ENCODE measurements at regions not wholly inside any gene's neighbourhood (a gene's known extent, or its start where the extent isn't known, plus 50 kb on each side); places are given as distances from the start of the nearest gene placed in this dataset.

- no peak for TF ChIP-seq PATZ1 (CRISPR knock-in tag; IDR thresholded peaks at IDR 0.05; ENCODE audit: borderline replicate concordance)
These were observed 1536.8 kb downstream of the KCNT2 start (continued) for GRCh38 chr1:195071461-195071860.

- TF ChIP-seq ZNF70 (CRISPR knock-in tag; IDR thresholded peaks at IDR 0.05) (no peak), SNAI2 (CRISPR knock-in tag; IDR thresholded peaks at IDR 0.05) (no peak), RARB (CRISPR knock-in tag; IDR thresholded peaks at IDR 0.05) (no peak), CSRNP3 (CRISPR knock-in tag; IDR thresholded peaks at IDR 0.05) (no peak), TSHZ2 (CRISPR knock-in tag; IDR thresholded peaks at IDR 0.05) (no peak), TOX (CRISPR knock-in tag; IDR thresholded peaks at IDR 0.05; ENCODE audit: borderline replicate concordance) (no peak), POU6F1 (CRISPR knock-in tag; IDR thresholded peaks at IDR 0.05; ENCODE audit: borderline replicate concordance, low read depth) (no peak), ESRRG (CRISPR knock-in tag; IDR thresholded peaks at IDR 0.05) (no peak), BACH2 (CRISPR knock-in tag; IDR thresholded peaks at IDR 0.05; ENCODE audit: borderline replicate concordance) (no peak), ZNF565 (CRISPR knock-in tag; conservative IDR thresholded peaks at IDR 0.05; ENCODE audit: low read depth) (no peak)
- ATAC-seq = no peak
These were observed 1542.8 kb downstream of the KCNT2 start for GRCh38 chr1:195065437-195065836.

GRCh38 chr1:195064358-195064757 lies 1543.9 kb downstream of the KCNT2 start:
- no peak for ATAC-seq
- TF ChIP-seq POU6F1 (CRISPR knock-in tag; IDR thresholded peaks at IDR 0.05; ENCODE audit: borderline replicate concordance, low read depth) (no peak), CSDC2 (CRISPR knock-in tag; IDR thresholded peaks at IDR 0.05) (no peak)

GRCh38 chr1:195054217-195054687 lies 1554.0 kb downstream of the KCNT2 start:
- no peak for ATAC-seq
- TF ChIP-seq SNAI2 (CRISPR knock-in tag; IDR thresholded peaks at IDR 0.05) (no peak), BACH2 (CRISPR knock-in tag; IDR thresholded peaks at IDR 0.05; ENCODE audit: borderline replicate concordance) (no peak), ZFP30 (CRISPR knock-in tag; IDR thresholded peaks at IDR 0.05) (no peak), ISL1 (CRISPR knock-in tag; IDR thresholded peaks at IDR 0.05) (no peak), POU6F1 (CRISPR knock-in tag; IDR thresholded peaks at IDR 0.05; ENCODE audit: borderline replicate concordance, low read depth) (no peak), TSHZ2 (CRISPR knock-in tag; IDR thresholded peaks at IDR 0.05) (no peak), ZNF8 (CRISPR knock-in tag; IDR thresholded peaks at IDR 0.05) (no peak), TOX (CRISPR knock-in tag; IDR thresholded peaks at IDR 0.05; ENCODE audit: borderline replicate concordance) (no peak), PATZ1 (CRISPR knock-in tag; IDR thresholded peaks at IDR 0.05; ENCODE audit: borderline replicate concordance) (no peak), ZC3H10 (CRISPR knock-in tag; IDR thresholded peaks at IDR 0.05) (no peak), ESRRG (CRISPR knock-in tag; IDR thresholded peaks at IDR 0.05) (no peak), TCF4 (CRISPR knock-in tag; IDR thresholded peaks at IDR 0.05; ENCODE audit: borderline replicate concordance) (no peak), ZNF70 (CRISPR knock-in tag; IDR thresholded peaks at IDR 0.05) (no peak), ZFP3 (CRISPR knock-in tag; IDR thresholded peaks at IDR 0.05) (no peak)
